ENCODE measurements at regions not wholly inside any gene's neighbourhood (a gene's known extent, or its start where the extent isn't known, plus 50 kb on each side); places are given as distances from the start of the nearest gene placed in this dataset.

GRCh38 chr10:117461766-117462423 lies 80.7 kb upstream of the EMX2 start (continued):
- no peak for TF ChIP-seq TEAD4 (IDR thresholded peaks at IDR 0.05; ENCODE audit: low read length)
- no peak for TF ChIP-seq TEAD4 (CRISPR knock-in tag; IDR thresholded peaks at IDR 0.05; ENCODE audit: borderline replicate concordance)
- no peak for TF ChIP-seq ZNF830 (CRISPR knock-in tag; IDR thresholded peaks at IDR 0.05)
- TF ChIP-seq, protein P1, sequence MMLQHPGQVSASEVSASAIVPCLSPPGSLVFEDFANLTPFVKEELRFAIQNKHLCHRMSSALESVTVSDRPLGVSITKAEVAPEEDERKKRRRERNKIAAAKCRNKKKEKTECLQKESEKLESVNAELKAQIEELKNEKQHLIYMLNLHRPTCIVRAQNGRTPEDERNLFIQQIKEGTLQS (IDR thresholded peaks at IDR 0.05), result 0 out of 2 replicates have a peak, but pooled peaks have one; percentile 14
- TF ChIP-seq, protein P1 (CRISPR knock-in tag; conservative IDR thresholded peaks at IDR 0.05), result no peak
- no peak for TF ChIP-seq ATF1 (CRISPR knock-in tag; IDR thresholded peaks at IDR 0.05)
- TF ChIP-seq ATF1 (tag; IDR thresholded peaks at IDR 0.05), result no peak
- no peak for TF ChIP-seq ZBED1 (IDR thresholded peaks at IDR 0.05)
- no peak for TF ChIP-seq ETV5 (CRISPR knock-in tag; IDR thresholded peaks at IDR 0.05; ENCODE audit: low read depth)
- no peak for TF ChIP-seq TRIM24 (IDR thresholded peaks at IDR 0.05)
- TF ChIP-seq CBX1 (IDR thresholded peaks at IDR 0.05; ENCODE audit: low read depth), result no peak
- TF ChIP-seq VEZF1 (CRISPR knock-in tag; IDR thresholded peaks at IDR 0.05), result no peak
- TF ChIP-seq SAP30 (IDR thresholded peaks at IDR 0.05; ENCODE audit: borderline replicate concordance, insufficient read depth, low read depth, low read length, poor library complexity, severe bottlenecking), result no peak

Measured in K562 (cell line).